Neutrophil (primary cell): ENCODE measurements at regions not wholly inside any gene's neighbourhood (a gene's known extent, or its start where the extent isn't known, plus 50 kb on each side); places are given as distances from the start of the nearest gene placed in this dataset.

Experiments
- H3K27ac ChIP-seq: fragments of 200-600 bp; sonication (generic); 2 replicates; pipeline ENCODE4 v1.5.1; 2016; ENCODE audit warnings: mild to moderate bottlenecking, moderate library complexity
- H3K27me3 ChIP-seq: fragments of 200-600 bp; sonication (generic); 2 replicates; pipeline ENCODE4 v1.6.0; 2016; ENCODE audit warnings: mild to moderate bottlenecking
- H3K36me3 ChIP-seq: fragments of 200-600 bp; sonication (generic); 2 replicates; pipeline ENCODE4 v1.5.1; 2017
- H3K4me1 ChIP-seq, 2 experiments: fragments of 200-600 bp in 1 of 2; sonication (generic) in 1 of 2; 1 replicate in 1 of 2; 2 replicates in 1 of 2; pipeline versions ENCODE4 v1.5.1 to v1.6.1; 2013 to 2016; ENCODE audit warnings: low read depth in 1 of 2, low read length in 1 of 2, mild to moderate bottlenecking in 1 of 2, moderate library complexity in 1 of 2; ENCODE audit not compliant: control insufficient read depth in 1 of 2, insufficient read depth in 1 of 2
- H3K4me3 ChIP-seq, 2 experiments: fragments of 200-600 bp in 1 of 2; sonication (generic) in 1 of 2; 1 replicate in 1 of 2; 2 replicates in 1 of 2; pipeline ENCODE4 v1.5.1; 2013 to 2016; ENCODE audit warnings: low read depth in 1 of 2, low read length in 1 of 2, mild to moderate bottlenecking in 1 of 2, moderate library complexity in 1 of 2
- H3K9me3 ChIP-seq: fragments of 200-600 bp; sonication (generic); 2 replicates; pipeline ENCODE4 v1.5.1; 2016
- TF ChIP-seq, protein P1 (sequence below): fragments of 200-600 bp; sonication (generic); IDR thresholded peaks from 2 replicates; pipeline ENCODE4 v1.5.1; 2016; ENCODE audit warnings: antibody characterized with exemption

DNA sequence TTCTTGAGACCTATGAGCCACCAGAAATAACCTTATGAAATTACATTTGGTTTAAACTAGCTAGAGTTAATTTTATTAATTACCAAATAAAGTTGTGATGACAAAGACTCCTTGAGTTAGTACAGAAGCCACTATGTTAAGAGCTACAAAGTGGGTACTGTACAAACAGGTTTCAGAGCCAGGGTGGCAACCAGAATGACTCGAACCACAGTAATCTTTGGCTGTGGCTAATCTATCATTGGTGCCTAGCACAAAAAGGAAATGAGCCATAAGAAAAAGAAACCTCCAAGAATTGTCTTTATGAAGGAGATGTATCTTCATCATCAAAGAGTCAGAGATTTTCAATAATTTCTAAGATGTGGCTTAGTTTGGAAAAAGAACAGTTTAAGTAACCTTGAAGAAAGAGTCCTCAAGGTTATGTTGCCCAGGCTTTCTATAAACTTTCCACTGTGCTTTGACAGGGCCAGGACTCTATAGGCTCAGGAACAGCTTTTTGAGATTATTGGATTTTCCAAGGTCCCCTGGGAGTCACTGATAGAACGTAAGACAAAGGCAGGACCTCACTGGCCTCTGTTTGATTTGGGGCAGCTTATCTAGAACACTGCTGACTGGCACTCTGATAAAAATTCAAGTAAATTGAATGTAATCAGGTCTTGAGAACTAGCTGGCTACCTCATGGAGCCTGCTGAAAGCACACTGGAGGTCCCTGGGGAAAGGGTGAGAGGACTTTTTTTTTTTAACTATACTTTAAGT is 777.7 kb downstream of the STIM2 start:
- Histone ChIP-seq H3K36me3 (no peaks in the 10 kb centered on the region), H3K27ac (no peak overlapping the region), H3K27me3 (no peaks in the 10 kb centered on the region), H3K9me3 (no peaks in the 10 kb centered on the region), H3K4me3 (no peak overlapping the region), H3K4me1 (no peaks in the 10 kb centered on the region)
- TF ChIP-seq, protein P1, sequence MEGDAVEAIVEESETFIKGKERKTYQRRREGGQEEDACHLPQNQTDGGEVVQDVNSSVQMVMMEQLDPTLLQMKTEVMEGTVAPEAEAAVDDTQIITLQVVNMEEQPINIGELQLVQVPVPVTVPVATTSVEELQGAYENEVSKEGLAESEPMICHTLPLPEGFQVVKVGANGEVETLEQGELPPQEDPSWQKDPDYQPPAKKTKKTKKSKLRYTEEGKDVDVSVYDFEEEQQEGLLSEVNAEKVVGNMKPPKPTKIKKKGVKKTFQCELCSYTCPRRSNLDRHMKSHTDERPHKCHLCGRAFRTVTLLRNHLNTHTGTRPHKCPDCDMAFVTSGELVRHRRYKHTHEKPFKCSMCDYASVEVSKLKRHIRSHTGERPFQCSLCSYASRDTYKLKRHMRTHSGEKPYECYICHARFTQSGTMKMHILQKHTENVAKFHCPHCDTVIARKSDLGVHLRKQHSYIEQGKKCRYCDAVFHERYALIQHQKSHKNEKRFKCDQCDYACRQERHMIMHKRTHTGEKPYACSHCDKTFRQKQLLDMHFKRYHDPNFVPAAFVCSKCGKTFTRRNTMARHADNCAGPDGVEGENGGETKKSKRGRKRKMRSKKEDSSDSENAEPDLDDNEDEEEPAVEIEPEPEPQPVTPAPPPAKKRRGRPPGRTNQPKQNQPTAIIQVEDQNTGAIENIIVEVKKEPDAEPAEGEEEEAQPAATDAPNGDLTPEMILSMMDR, result no peak

DNA sequence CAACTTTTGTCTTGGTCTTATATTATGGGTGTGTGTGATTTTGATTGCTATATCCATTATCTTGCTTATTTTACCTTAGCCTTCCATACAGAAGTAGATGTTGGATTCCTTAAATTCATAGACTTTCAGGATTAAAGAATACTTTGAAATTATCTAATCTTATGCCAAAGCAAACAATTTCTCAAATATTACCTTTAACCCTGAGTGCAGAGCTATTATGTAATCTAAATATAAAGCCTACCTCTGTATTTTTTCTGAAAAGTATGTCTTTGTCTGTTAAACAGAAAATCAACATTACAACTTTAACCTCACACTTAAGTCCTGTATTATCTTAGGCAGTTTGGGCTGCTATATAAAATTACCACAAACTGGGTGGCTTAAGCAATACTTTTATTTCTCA is 782.5 kb downstream of the STIM2 start:
- H3K27me3 ChIP-seq, result no peaks in the 10 kb centered on the region
- H3K36me3 ChIP-seq, result no peaks in the 10 kb centered on the region
- H3K4me1 ChIP-seq, result no peaks in the 10 kb centered on the region
- no peak overlapping the region for H3K4me3 ChIP-seq
- H3K9me3 ChIP-seq, result no peaks in the 10 kb centered on the region
- H3K27ac ChIP-seq, result no peak overlapping the region
- TF ChIP-seq, protein P1, result no peak

DNA sequence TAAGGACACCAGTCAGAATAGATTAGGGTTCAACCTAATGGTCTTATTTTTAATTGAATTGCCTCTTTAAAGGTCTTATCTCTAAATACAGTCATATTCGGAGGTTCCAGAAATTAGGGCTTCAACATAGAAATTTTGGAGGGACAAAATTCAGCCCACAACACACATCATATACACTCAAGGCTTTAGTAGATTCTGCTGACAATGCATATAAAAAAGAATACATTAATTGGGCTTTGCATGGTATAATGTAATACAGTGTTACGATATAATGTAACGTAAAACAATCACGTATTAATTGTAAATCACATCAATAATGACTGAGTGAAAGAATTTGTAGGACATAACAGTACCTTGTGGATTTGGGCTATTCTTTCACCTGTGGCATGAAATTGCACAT is 787.8 kb downstream of the STIM2 start:
- Histone ChIP-seq H3K4me1 (no peaks in the 10 kb centered on the region), H3K9me3 (no peaks in the 10 kb centered on the region), H3K27me3 (no peaks in the 10 kb centered on the region), H3K36me3 (no peaks in the 10 kb centered on the region), H3K27ac (no peak overlapping the region), H3K4me3 (no peak overlapping the region)
- TF ChIP-seq, protein P1, result no peak

DNA sequence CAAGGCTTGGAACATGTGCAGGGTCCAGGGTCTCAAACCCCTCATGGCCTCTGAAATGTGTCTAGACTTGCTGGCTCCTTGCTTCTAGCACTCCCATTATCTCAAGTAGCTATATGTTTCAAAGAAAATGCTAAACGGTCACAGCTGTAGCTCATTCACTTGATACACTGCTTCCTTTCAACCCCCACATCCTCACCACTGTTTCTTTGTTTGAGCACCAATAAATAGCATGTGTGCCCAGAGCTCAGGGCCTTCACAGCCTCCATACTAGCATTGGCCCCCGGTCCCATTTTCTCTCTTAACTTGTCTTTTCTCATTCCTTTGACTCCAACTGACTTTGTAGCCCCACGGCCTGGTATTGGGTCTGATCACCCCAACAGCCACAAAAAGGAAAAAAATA is 801.8 kb downstream of the STIM2 start:
- Histone ChIP-seq H3K36me3 (no peaks in the 10 kb centered on the region), H3K4me1 (no peaks in the 10 kb centered on the region), H3K4me3 (no peak overlapping the region), H3K27ac (no peak overlapping the region), H3K9me3 (no peaks in the 10 kb centered on the region), H3K27me3 (no peaks in the 10 kb centered on the region)
- TF ChIP-seq, protein P1, result no peak

DNA sequence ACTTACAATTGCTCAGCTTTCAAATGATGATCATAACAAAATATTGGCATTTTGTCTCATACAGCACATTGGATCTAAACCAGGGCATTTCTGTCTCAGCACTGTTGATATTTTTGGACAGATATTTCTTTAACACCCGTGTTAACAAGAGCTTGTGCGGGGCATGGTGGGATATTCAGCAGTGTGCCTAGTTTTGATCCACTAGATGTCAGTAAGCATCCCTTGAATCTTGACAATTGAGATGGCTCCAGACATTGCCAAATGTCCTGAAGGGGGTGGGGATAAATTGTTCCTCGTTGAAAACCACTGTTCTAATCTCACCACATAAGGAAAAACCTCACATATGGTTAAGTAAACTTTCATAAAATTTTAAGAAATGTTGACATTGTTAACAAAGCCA is 806.3 kb downstream of the STIM2 start:
- no peaks in the 10 kb centered on the region for H3K36me3 ChIP-seq
- no peak overlapping the region for H3K4me3 ChIP-seq
- H3K4me1 ChIP-seq, result no peaks in the 10 kb centered on the region
- no peak overlapping the region for H3K27ac ChIP-seq
- TF ChIP-seq, protein P1, result no peak
- no peaks in the 10 kb centered on the region for H3K9me3 ChIP-seq
- no peaks in the 10 kb centered on the region for H3K27me3 ChIP-seq
